A673 (cell line): ENCODE measurements at regions not wholly inside any gene's neighbourhood (a gene's known extent, or its start where the extent isn't known, plus 50 kb on each side); places are given as distances from the start of the nearest gene placed in this dataset.

Experiments
- BruUV-seq: library from RNA; stranded (reverse); fragments of 400-500 nt; replicated peaks from 2 replicates; lab custom pipeline; 2021; lab: Mats Ljungman, UMichigan
- CTCF ChIA-PET: fragments of 300-600 bp; sonication (Branson Sonifier 250); formaldehyde crosslinking; loops from one replicate; lab custom pipeline; 2022; ENCODE audit warnings: antibody characterized with exemption; lab: Charles Lee
- POLR2A ChIA-PET: fragments of 300-600 bp; sonication (Branson Sonifier 250); formaldehyde crosslinking; loops from one replicate; lab custom pipeline; 2022; ENCODE audit warnings: antibody characterized with exemption; ENCODE audit not compliant: low non-redundant PET; lab: Charles Lee
- DNase-seq: peaks from one replicate; pipeline ENCODE4 v3.0.0-alpha.2; 2015; ENCODE audit warnings: low spot score
- H3K27ac ChIP-seq: fragments of 200-600 bp; sonication (generic); 2 replicates; pipeline ENCODE4 v1.5.1; 2016; ENCODE audit warnings: mixed run types, low read depth, mild to moderate bottlenecking, mixed read lengths, antibody characterized with exemption, low read length; ENCODE audit not compliant: poor library complexity, severe bottlenecking
- H3K27me3 ChIP-seq: fragments of 200-600 bp; sonication (generic); replicated peaks from 2 replicates; pipeline ENCODE4 v1.6.1; 2017; ENCODE audit warnings: mixed run types, low read depth, mild to moderate bottlenecking, mixed read lengths, antibody characterized with exemption, low read length; ENCODE audit not compliant: insufficient read depth, poor library complexity
- H3K36me3 ChIP-seq: fragments of 200-600 bp; sonication (generic); 2 replicates; pipeline ENCODE4 v1.6.1; 2016; ENCODE audit warnings: mixed run types, mild to moderate bottlenecking, mixed read lengths, antibody characterized with exemption, low read length; ENCODE audit not compliant: insufficient read depth, poor library complexity, severe bottlenecking
- H3K4me1 ChIP-seq: fragments of 200-600 bp; sonication (generic); 2 replicates; pipeline ENCODE4 v1.6.1; 2017; ENCODE audit warnings: mixed run types, mild to moderate bottlenecking, mixed read lengths, antibody characterized with exemption, low read length; ENCODE audit not compliant: insufficient read depth, poor library complexity, severe bottlenecking
- H3K4me3 ChIP-seq: fragments of 200-600 bp; sonication (generic); 2 replicates; pipeline ENCODE4 v1.5.1; 2016; ENCODE audit warnings: low read depth, mixed run types, mild to moderate bottlenecking, mixed read lengths, low read length; ENCODE audit not compliant: poor library complexity, severe bottlenecking
- H3K9me3 ChIP-seq: fragments of 200-600 bp; sonication (generic); 2 replicates; pipeline ENCODE4 v1.6.1; 2016; ENCODE audit warnings: mixed run types, low read depth, mild to moderate bottlenecking, mixed read lengths, antibody characterized with exemption, low read length; ENCODE audit not compliant: poor library complexity, severe bottlenecking
- EZH2 ChIP-seq: fragments of 200-600 bp; sonication (generic); IDR thresholded peaks from 2 replicates; pipeline ENCODE4 v1.6.1; 2017; ENCODE audit warnings: borderline replicate concordance, low read depth, mild to moderate bottlenecking, mixed read lengths, antibody characterized with exemption, low read length; ENCODE audit not compliant: poor library complexity, severe bottlenecking
- intact Hi-C: fragments of 100-400 bp; cut with micrococcal nuclease; formaldehyde crosslinking; loops from one replicate; pipeline ENCODE4 v1.10.0; 2022; ENCODE audit not compliant: unreplicated experiment
- TF ChIP-seq, protein P1 (sequence below): fragments of 300-800, 200-600 bp; sonication (generic); conservative IDR thresholded peaks from 2 replicates; pipeline ENCODE4 v1.5.1; 2017; ENCODE audit warnings: low read depth, mild to moderate bottlenecking, antibody characterized with exemption, low read length, moderate library complexity, mixed read lengths

DNA sequence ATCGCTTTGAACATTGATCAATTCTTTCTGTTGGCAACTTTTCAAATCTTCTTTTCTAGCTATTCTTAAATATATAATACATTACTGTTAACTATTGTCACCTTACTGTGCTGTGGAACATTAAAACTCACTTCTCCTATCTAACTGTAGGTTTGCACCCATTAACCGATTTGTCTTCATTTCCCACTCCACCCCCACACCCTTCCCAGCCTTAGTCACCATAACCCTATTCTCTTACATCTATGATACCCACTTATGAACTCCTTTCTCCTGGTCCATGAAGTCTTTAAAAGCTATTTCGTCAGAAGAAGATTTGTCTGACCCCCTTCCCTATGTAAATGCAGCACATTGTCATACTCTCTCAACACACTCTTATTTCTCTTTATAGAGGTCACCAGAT, 993.4 kb upstream of the EEF2KMT start:
- intact Hi-C loops, result no loop called here
- no peaks in the 10 kb centered on the region for H3K36me3 ChIP-seq
- H3K4me1 ChIP-seq, result no peaks in the 10 kb centered on the region
- peaks cover 10% of the 10 kb centered on the region for H3K9me3 ChIP-seq
- H3K27me3 ChIP-seq, result no peaks in the 10 kb centered on the region
- no peak for DNase-seq
- H3K4me3 ChIP-seq, result no peak overlapping the region
- no TSS peak for BruUV-seq
- CTCF ChIA-PET, result no interaction called here
- POLR2A ChIA-PET, result no interaction called here
- TF ChIP-seq, protein P1, sequence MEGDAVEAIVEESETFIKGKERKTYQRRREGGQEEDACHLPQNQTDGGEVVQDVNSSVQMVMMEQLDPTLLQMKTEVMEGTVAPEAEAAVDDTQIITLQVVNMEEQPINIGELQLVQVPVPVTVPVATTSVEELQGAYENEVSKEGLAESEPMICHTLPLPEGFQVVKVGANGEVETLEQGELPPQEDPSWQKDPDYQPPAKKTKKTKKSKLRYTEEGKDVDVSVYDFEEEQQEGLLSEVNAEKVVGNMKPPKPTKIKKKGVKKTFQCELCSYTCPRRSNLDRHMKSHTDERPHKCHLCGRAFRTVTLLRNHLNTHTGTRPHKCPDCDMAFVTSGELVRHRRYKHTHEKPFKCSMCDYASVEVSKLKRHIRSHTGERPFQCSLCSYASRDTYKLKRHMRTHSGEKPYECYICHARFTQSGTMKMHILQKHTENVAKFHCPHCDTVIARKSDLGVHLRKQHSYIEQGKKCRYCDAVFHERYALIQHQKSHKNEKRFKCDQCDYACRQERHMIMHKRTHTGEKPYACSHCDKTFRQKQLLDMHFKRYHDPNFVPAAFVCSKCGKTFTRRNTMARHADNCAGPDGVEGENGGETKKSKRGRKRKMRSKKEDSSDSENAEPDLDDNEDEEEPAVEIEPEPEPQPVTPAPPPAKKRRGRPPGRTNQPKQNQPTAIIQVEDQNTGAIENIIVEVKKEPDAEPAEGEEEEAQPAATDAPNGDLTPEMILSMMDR, result no peak
- no peak for TF ChIP-seq EZH2
- no peak overlapping the region for H3K27ac ChIP-seq

DNA sequence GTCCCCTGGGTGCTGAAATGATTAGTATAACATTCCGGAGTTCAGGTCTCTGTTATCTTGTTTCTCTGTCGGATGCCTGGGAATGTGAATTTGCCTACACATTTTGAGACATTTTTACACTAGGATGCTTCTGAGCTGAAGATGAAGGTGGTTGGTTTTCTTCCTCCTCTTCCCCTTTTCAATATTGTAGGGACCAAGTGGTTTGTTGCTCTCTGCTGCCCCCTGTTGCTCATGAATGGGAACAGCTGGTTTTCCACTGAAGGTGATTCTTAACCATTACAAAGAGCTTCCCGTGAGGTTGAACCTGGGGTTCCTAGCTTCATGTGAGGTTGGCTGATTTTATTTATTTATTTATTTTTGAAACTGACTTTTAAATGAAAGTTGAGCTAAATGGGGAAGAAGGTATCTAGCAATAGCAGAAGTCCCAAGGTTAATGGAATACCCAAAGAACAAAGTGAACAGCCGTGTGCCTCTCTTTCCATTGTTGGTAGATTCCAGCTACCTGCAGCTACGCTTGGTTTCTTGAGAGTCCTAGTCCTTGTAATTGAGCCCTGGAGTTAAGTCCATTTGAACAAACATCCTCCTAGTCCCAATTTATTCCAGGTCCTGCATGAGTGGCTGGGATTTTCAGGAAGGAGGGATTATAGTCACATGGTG, 983.9 kb upstream of the EEF2KMT start:
- ChIA-PET CTCF (no interaction called here), POLR2A (interaction anchor here (0.6 kb wide), 1 partner anchor 294 kb away, joined by 3 read pairs; no protein-coding TSS in a partner anchor)
- no peak for TF ChIP-seq EZH2
- TF ChIP-seq, protein P1, result peak; percentile 79
- no TSS peak for BruUV-seq
- Histone ChIP-seq H3K27me3 (no peaks in the 10 kb centered on the region), H3K4me1 (no peaks in the 10 kb centered on the region), H3K27ac (no peak overlapping the region), H3K9me3 (no peaks in the 10 kb centered on the region), H3K4me3 (no peak overlapping the region), H3K36me3 (no peaks in the 10 kb centered on the region)
- DNase-seq, result peak; percentile 49
- intact Hi-C loops, result no loop called here

DNA sequence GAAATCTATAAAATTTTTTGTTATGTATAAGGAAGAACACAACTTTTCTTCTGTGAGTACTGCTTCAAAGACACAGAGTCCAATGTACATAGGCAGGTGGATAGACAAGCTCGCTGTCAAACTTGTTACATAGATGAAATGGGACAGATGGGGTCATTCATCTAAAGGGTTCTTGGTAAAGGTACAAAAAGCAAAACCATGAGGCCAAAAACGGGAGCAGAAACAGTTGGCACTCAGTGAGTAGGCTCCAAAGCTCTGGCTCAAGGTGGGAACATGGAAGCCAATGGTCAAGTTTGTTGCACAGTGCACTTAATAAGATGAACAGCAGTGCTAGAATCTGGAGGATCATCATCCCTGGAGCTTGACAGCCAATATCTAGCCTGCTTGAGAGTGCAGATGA, 979.0 kb upstream of the EEF2KMT start:
- no peak overlapping the region for H3K4me3 ChIP-seq
- no peaks in the 10 kb centered on the region for H3K9me3 ChIP-seq
- no peak for DNase-seq
- ChIA-PET CTCF (no interaction called here), POLR2A (no interaction called here)
- intact Hi-C loops, result no loop called here
- no TSS peak for BruUV-seq
- no peaks in the 10 kb centered on the region for H3K27me3 ChIP-seq
- no peak for TF ChIP-seq EZH2
- TF ChIP-seq, protein P1, result no peak
- no peaks in the 10 kb centered on the region for H3K36me3 ChIP-seq
- H3K27ac ChIP-seq, result no peak overlapping the region
- no peaks in the 10 kb centered on the region for H3K4me1 ChIP-seq
